ENCODE measurements at regions not wholly inside any gene's neighbourhood (a gene's known extent, or its start where the extent isn't known, plus 50 kb on each side); places are given as distances from the start of the nearest gene placed in this dataset.

DNA sequence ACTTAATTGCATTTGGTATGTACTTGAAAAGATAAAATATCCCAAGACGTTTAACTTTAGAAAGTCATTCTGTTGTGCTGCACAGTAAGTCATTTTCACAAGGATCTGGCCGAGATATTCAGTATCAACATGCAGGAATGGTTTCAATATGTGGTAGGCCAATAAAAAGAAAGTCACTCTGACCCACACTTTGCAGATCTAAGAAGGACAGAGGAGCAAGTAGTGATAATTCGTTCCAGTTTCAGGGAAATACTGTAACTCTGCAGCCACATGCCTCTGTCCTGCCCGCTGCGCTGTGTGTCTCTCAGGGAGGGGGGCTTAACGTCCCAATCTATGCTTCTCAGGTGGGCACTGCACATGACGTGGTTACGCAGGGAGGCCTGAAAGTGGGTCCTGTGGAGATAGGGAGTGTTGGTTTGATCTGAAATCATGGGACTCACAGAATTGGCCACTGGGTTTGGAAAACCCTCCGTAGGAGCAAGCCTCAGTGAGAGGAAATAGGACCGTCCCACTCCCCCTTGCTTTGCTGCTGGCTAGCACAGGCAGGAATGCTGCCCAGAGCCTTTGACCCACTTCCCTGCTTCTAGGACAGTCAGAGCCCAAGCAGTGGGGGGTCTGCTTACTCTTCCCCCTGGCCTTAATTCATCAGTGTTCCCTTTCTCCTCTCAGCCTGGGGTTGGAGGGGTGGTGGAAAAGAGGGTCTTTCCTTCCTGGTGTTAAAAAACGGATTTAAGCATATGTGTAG lies 314.7 kb upstream of the SPRED2 start:
- DNase-seq (ENCODE audit: low read depth) = no peak
- TF ChIP-seq POLR2A (IDR thresholded peaks at IDR 0.05; ENCODE audit: extremely low read depth, insufficient read length) (no peak), CTCF (IDR thresholded peaks at IDR 0.05; ENCODE audit: low read depth, low read length) (no peak), MYC (IDR thresholded peaks at IDR 0.05; ENCODE audit: low read depth, low read length) (no peak), MAX (IDR thresholded peaks at IDR 0.05; ENCODE audit: low read depth, low read length) (no peak)
- no peak overlapping the region for H3K4me3 ChIP-seq (ENCODE audit: low read depth, low read length)

DNA sequence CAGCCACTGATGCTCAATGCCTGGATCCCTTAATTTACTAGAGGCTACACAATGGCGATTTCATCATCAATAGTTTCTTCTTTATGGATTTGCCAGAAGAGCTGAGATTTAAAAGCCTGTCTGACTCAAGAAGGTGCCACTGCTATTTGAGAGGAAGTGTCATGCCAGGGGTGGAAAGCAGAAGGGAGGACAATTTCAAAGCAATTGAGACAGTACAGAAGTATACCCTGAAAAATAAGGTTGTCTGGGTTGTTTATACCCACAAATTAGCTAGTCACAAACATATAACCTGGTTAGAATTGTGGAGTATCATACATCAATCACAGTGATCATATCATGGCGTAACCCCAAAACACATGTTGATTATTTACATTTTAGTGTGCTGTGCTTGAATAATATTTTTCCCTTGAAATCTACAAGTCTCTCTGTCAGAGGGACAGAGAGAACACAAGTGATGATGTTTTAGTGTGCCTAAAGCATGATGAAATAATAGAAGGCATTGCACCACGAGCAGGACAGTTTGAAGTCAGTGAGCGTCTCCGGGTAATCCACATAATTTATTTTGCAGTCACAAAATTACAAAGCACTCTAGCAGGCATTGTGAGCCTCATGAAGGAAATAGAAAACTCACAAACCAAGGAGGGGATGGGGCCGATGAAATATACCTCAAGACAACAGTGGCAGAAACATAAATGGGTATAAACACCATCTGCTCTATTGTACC lies 312.2 kb upstream of the SPRED2 start:
- no peak overlapping the region for H3K4me3 ChIP-seq (ENCODE audit: low read depth, low read length)
- no peak for DNase-seq (ENCODE audit: low read depth)
- TF ChIP-seq MAX (IDR thresholded peaks at IDR 0.05; ENCODE audit: low read depth, low read length) (no peak), CTCF (IDR thresholded peaks at IDR 0.05; ENCODE audit: low read depth, low read length) (no peak), POLR2A (IDR thresholded peaks at IDR 0.05; ENCODE audit: extremely low read depth, insufficient read length) (no peak), MYC (IDR thresholded peaks at IDR 0.05; ENCODE audit: low read depth, low read length) (no peak)

DNA sequence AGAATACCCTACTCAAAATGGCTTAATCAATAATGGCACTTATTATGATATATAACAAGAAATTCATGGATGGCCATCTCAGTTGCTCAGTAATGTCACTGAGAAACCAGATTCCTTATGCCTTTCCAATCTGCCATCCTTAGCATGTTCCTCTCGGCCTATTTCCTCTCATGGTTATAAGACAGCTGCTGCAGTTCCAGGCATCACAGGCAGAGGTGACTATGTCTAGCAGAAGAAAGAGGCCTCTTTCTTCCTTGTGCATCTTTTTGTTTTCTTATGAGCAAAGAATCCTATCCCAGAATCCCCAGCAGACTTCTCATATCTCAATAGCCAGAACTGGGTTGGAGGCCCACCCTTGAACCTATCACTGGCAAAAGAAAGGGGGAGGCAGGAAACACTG lies 310.6 kb upstream of the SPRED2 start:
- no peak overlapping the region for H3K4me3 ChIP-seq (ENCODE audit: low read depth, low read length)
- no peak for TF ChIP-seq CTCF (IDR thresholded peaks at IDR 0.05; ENCODE audit: low read depth, low read length)
- TF ChIP-seq POLR2A (IDR thresholded peaks at IDR 0.05; ENCODE audit: extremely low read depth, insufficient read length) = no peak
- TF ChIP-seq MYC (IDR thresholded peaks at IDR 0.05; ENCODE audit: low read depth, low read length) = no peak
- TF ChIP-seq MAX (IDR thresholded peaks at IDR 0.05; ENCODE audit: low read depth, low read length) = no peak
- no peak for DNase-seq (ENCODE audit: low read depth)

GRCh38 chr2:65739927-65740326 lies 307.5 kb upstream of the SPRED2 start:
- DNase-seq (ENCODE audit: low read depth) = no peak
- H3K4me3 ChIP-seq (ENCODE audit: low read depth, low read length) = no peak overlapping the region
- TF ChIP-seq CTCF (IDR thresholded peaks at IDR 0.05; ENCODE audit: low read depth, low read length) (no peak), POLR2A (IDR thresholded peaks at IDR 0.05; ENCODE audit: extremely low read depth, insufficient read length) (no peak), MAX (IDR thresholded peaks at IDR 0.05; ENCODE audit: low read depth, low read length) (no peak), MYC (IDR thresholded peaks at IDR 0.05; ENCODE audit: low read depth, low read length) (no peak)

- no peak overlapping the region for H3K4me3 ChIP-seq (ENCODE audit: low read depth, low read length)
- no peak for TF ChIP-seq MYC (IDR thresholded peaks at IDR 0.05; ENCODE audit: low read depth, low read length)
- no peak for TF ChIP-seq POLR2A (IDR thresholded peaks at IDR 0.05; ENCODE audit: extremely low read depth, insufficient read length)
- TF ChIP-seq MAX (IDR thresholded peaks at IDR 0.05; ENCODE audit: low read depth, low read length) = no peak
- TF ChIP-seq CTCF (IDR thresholded peaks at IDR 0.05; ENCODE audit: low read depth, low read length) = no peak
- no peak for DNase-seq (ENCODE audit: low read depth)
Observed at GRCh38 chr2:65737452-65738011, 305.1 kb upstream of the SPRED2 start.

All from NB4 (cell line).